GM19324 (cell line): ENCODE measurements at regions not wholly inside any gene's neighbourhood (a gene's known extent, or its start where the extent isn't known, plus 50 kb on each side); places are given as distances from the start of the nearest gene placed in this dataset.

Source experiments
- ATAC-seq: cut with Tn5 transposase; IDR thresholded peaks from one replicate; pipeline ENCODE4 v1.9.1; 2021; ENCODE audit warnings: mild to moderate bottlenecking, moderate library complexity; ENCODE audit not compliant: unreplicated experiment, low FRiP score

- no peak for ATAC-seq
Measured at GRCh38 chr5:145511351-145511750, 323.8 kb downstream of the PRELID2 start.

GRCh38 chr5:145510769-145511168 is 324.4 kb downstream of the PRELID2 start:
- ATAC-seq, result no peak

DNA sequence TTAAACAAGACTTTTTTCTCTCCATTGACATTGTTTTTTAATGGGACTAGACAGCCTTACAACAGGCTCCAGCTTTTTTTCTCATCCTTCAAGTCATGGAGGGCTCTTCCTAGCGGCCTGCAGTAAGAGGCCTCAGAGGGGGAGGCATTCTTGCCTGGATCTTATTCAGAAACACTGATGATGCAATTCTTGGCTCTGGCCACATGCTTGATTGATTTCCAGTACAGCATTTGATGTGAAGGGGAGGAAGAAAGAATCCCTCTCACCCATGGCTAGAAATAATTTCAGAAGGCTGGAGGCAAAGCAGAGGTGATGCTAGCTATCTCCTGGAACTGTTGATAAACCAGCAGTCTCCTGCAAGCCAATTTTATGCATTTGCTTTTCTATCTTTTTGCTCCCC is 324.8 kb downstream of the PRELID2 start:
- ATAC-seq, result no peak

DNA sequence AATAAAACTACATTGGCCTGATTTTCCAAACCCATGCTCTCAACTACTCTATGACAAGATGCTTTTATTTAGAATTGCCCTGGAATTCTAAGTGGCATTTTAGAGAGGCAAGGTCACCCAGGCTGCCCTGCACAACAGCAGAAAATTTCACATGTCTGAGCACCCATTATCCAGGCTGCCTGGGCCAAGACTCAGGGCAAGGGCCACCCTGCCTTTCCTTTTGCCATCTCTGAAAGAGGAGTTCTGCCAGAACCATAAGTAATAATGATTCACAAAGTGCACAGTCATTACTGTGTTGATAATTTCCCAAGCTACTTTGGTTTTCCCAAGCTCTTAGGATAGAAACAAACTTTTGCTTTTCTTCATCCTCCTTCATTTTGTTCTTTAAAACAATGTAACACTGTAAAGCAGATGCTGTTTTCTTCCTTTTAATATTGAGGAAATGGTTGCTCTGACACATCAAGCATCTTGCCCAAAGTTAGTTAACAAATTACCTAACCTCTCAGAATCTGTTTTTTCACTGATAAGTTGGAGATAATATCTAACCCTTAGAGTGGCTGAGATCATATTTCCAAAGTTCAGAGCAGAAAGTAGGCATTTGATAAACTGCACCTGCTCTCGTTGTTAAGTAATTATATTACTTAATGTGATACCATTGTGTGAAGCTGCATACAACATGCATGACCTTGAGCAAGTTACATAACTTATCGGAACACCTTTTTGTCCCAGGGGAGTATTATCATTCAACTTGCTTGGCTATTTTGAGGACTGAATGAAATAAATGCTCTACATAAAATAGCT is 325.6 kb downstream of the PRELID2 start:
- ATAC-seq, result no peak

GRCh38 chr5:145506185-145506850 is 328.8 kb downstream of the PRELID2 start:
- no peak for ATAC-seq

DNA sequence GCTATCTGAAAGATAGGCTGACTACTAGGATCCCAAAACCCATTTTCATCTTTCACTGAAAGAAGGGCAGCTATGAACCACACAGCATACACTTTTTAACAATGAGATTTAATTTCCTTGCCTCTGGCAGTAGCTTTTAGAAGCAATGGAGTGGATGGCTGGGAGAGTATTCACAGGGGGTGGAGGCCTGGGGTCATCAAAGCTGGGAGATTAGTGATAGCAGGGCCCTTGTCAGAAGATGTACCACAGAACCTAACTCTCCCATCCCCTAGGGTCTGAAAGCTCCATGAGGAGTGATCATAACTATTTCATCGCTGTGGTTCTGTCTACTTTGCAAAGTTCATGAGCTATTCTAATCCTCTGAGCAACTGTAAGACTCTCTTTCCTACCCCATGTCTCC is 332.2 kb downstream of the PRELID2 start:
- ATAC-seq, result no peak

DNA sequence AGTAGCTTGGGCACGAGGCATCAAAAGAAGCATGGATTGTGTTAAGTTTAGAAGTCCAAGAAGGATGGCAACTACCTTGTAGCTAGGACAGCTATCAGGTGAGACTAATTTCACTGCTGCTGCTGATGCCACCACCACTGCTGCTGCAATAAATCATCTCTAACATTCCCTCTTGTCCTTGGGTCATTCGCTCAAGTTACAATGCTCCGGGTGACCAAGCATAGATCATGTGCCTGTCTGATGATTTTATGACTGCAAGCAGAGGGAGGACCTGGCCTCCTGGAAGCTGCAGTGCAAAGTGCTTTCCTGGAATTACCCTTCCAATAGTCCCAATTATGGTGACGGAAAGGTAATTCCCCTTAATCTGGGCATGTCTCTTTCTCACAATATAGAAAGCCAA is 334.4 kb downstream of the PRELID2 start:
- no peak for ATAC-seq

GRCh38 chr5:145499483-145499882 is 335.7 kb downstream of the PRELID2 start:
- ATAC-seq, result no peak

- ATAC-seq, result no peak
Measured at GRCh38 chr5:145497052-145497451, 338.1 kb downstream of the PRELID2 start.

DNA sequence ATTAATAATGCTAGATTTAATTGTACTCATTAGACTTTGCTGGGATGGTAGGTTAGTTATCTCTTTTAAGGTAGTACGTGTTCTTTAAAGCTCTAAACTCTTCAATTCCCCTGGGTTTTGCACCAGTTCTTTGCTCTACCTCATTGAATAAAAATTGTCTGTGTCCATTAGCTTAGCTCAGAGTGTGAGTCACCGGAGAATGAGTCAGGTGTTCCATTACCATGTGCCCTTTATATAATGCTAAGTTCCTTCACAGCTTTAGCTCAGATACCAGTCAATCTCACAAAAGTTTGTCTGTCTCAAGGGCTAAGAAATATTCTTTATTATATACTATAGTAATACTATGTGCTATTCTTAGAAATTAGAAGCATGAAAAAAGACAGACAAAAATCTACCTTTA is 339.4 kb downstream of the PRELID2 start:
- no peak for ATAC-seq

DNA sequence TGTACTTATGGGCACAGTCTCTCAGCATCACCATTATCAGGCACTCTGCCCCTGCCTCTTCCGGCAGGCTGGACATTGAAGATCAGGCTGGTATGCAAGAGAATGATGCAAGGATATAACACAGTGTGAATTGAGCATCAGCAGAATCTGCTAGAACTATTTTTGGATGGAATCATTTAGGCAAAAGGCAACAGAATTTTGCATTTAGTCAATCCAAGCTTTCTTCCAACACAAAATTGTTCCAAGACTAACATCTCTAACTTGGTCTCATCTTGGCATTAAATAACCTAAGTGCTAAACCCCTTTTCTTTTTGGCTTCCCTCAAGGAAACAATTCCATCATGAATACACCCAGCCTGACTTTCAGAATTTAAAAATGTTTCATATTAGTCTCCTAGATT is 339.9 kb downstream of the PRELID2 start:
- ATAC-seq, result no peak

DNA sequence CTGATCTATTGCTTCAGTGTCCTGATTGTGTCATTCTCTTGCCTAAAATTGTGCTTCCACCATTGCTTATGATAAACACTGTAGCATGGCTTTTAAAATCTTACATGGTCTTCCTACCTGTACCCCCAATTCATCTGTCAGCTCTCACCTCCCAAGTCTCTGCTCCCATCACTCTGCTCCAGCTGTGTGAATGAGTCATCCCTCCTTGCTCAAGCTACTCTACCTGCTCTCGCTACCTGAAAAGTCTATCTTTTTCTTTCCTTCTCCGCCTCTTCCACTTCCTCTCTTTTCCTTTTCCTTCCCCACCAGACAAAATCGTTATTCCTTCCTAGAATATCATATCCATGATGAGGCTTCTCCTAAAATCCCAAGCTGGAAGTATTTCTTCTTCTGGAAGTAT is 341.7 kb downstream of the PRELID2 start:
- no peak for ATAC-seq

- ATAC-seq, result no peak
Measured at GRCh38 chr5:145489516-145489915, 345.6 kb downstream of the PRELID2 start.

DNA sequence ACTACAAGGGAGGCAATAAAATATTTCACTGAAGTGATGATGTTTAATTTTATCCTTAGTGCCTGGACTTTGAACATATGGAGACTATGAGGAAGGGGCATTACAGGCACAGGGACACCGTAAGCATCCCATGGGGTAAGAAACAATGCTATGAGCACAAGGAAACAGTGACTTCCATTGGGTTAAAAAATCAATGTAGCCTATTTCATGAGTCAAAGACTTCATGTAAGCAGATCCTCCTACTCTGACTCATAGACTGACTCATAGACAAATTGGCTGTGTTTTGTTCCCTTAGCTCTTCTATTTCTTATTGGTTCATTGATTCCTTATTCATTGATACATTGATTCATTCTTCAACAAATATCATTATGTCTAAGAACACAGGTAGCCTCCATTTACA is 351.0 kb downstream of the PRELID2 start:
- no peak for ATAC-seq

DNA sequence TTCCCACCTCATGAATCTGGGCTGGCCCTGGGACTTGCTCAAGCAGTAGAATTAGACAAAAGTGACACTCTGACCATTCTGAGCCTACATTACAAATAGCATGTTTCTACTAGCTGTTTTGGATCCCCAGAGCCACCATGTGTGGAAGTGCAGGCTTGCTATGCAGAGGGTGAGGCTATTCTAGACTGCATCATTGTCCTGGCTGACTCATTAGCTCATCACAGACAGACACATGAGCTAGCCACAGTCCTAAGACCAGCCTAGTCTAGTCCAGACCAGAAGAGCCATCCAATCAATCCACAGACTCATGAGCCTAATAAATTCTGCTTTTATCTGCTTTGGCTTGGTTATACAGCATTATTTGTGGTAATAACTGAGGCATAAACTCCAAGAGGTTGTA is 351.9 kb downstream of the PRELID2 start:
- ATAC-seq, result no peak

DNA sequence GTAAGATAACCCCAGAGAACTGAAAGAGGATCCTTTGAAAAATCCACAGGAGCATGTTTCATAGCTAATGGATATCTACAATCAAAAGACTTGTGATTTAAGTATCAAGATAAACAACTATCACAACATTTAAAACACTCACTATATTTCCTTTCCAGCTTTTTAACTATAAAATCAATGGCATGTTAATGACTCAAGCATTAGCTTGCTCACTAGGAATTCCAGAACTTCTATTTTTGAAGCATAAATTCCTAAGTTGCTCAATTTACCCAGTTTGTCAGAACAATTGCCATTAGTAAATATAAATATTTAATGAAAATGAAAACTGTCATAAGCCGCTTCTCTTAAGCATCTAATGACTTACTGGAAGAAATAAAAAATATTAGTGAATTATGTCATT is 355.3 kb downstream of the PRELID2 start:
- ATAC-seq, result no peak

DNA sequence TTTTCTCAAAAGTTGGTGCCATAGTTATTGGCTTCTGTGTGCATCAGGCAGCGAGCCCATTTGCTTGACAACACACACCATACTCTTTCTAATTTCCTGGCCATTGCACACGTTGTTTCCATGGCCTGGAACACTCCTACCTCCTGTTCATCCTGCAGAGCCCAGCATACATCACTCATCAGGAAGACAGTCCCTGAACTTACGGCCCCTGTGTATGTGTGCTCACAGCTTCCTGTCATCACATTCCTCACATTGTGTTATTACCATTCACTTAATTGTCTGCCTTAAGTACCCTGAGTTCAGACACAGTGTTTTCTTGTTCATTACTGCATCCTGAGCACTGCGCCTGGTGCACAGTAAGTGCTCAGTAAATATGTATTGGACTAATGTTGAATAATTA is 355.9 kb downstream of the PRELID2 start:
- no peak for ATAC-seq

- no peak for ATAC-seq
Measured at GRCh38 chr5:145478651-145479050, 356.5 kb downstream of the PRELID2 start.

DNA sequence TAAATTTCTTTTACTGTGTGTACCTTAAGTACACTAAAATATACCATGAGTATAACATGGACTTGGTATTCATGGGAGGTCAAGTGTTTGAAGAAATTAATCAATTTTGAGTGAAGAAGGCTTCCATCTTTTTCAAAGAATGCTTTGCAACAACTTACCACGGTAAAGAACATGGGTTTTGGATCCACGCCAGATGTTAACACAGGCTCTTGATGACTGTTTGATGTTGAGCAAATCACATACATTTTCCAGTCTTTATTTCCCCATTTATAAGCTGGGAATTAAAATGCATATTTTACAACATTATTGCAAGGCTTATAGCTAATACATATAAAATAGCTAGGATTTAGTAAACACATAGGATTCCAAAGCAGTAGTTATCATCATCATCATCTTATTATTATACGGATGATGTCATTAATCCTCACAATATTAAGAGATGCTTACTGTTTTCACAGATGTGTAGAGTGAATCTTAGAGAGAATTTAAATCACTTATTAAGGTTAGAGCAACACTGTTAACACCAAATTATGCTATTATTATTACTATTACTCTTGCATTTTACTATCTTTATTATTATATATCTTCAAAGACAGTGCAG is 362.0 kb downstream of the PRELID2 start:
- no peak for ATAC-seq

DNA sequence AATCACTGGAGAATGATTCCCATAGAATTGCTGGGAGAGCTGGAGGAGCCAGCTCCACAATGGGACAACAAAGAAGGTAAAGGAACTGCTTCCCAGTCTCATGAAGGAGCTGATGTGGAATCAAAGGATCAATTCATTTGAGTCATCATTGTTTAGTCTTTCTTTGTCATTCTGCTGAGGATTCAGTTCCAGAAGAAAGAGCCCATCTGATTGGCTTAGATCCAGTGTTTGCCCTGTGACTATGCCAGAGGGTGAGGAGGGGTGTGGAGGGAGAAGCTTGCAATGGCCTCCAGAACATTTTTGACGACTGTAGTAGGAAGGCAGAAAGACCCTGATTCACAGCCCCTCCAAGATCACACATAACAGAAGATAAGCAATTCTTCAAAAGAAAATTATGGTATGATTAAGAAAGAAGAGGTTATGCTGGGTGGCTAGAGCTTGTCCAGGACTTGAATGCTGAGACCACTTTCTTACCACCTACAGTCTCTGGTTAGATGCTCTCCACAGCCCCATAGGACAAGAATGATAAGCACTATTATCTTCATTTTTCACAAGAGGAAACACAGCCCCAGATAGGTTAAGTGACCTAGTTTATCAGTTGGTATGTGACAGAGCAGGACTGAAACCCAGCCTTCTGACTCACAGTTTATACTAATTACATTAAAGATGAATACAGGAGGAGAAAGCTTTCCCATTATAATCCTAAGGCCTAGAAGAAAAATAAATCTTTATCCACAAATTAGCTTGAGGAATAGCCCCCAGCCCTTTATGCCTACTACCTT is 363.1 kb downstream of the PRELID2 start:
- ATAC-seq, result no peak

- ATAC-seq, result no peak
Measured at GRCh38 chr5:145471026-145471425, 364.1 kb downstream of the PRELID2 start.
